ENCODE measurements at regions not wholly inside any gene's neighbourhood (a gene's known extent, or its start where the extent isn't known, plus 50 kb on each side); places are given as distances from the start of the nearest gene placed in this dataset.
"Not testable (repeated sequence)": the region's sequence is repeated elsewhere in the genome, so short reads cannot be mapped to it uniquely, and the experiment has no call there.

DNA sequence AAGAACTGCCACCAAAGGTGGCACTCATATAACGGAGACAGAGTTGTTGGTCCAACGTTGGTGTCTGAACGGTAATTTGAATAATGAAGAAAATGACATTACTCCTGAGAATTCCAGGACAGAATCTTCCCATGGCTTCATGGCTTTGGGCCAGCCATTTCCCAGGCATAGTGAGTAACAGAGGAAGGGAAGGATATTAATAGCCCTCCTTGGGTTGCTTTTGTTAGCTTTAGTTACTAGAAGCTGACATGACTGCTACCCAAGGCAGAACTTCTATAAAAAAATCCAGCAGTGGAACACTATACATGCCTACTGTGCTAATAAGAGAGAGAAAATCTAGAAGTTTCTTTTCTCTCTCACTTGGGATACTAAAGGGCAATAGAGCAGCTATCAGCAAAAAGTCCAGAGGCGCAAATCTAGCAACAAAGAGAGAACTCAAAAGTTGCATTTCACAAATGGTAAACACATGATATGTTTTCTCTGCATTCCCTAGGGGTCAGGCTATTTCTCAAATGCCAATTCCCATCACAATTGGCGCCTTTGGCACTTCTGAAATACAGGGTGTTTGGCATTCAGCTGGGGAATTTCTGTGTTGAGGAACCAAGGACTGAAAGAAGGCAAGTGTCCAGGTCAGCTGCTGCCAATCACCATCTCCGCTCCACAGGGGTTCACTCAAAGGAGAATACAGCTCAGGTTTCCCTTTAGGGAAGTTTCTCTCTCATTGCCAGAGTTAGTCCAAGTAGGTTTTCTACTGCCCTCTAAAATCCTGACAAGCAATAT, 160.8 kb upstream of the KYNU start:
- H3K4me3 ChIP-seq, result no peak overlapping the region
- H3K4me1 ChIP-seq, result no peaks in the 10 kb centered on the region
- 81 to 88% (median 87%) methylated on average over 6 of the region's 6 CpGs for WGBS, 5 donors
- TF ChIP-seq POLR2AphosphoS5 (IDR thresholded peaks at IDR 0.05), result no peak
- no peak for TF ChIP-seq POLR2A (IDR thresholded peaks at IDR 0.05)
- TF ChIP-seq CTCF (IDR thresholded peaks at IDR 0.05 in 8 of 11, conservative IDR thresholded peaks at IDR 0.05 in 3 of 11), result no peak
- DNase-seq, result no peak
- H3K9me3 ChIP-seq, result peaks cover 0 to 5% (median 0%) of the 10 kb centered on the region in 8 donors
- intact Hi-C loops (cut with DNase I; ENCODE audit: low total_unique reads), result no loop called here
- no peak overlapping the region for H3K27ac ChIP-seq
- no peaks in the 10 kb centered on the region for H3K36me3 ChIP-seq
- no peaks in the 10 kb centered on the region for H3K27me3 ChIP-seq (replicated peaks in 1 of 7)

- no peak overlapping the region for H3K27ac ChIP-seq
- H3K36me3 ChIP-seq, result no peaks in the 10 kb centered on the region
- H3K4me3 ChIP-seq, result no peak overlapping the region
- 74 to 86% (median 80%) methylated on average over 2 of the region's 2 CpGs for WGBS, 5 donors
- H3K9me3 ChIP-seq, result peaks cover 0 to 5% (median 0%) of the 10 kb centered on the region in 8 donors
- intact Hi-C loops (cut with DNase I; ENCODE audit: low total_unique reads), result no loop called here
- no peak for TF ChIP-seq POLR2A (IDR thresholded peaks at IDR 0.05)
- no peak for TF ChIP-seq CTCF (IDR thresholded peaks at IDR 0.05 in 8 of 11, conservative IDR thresholded peaks at IDR 0.05 in 3 of 11)
- no peak for TF ChIP-seq POLR2AphosphoS5 (IDR thresholded peaks at IDR 0.05)
- no peaks in the 10 kb centered on the region for H3K27me3 ChIP-seq (replicated peaks in 1 of 7)
- no peak for DNase-seq
- H3K4me1 ChIP-seq, result no peaks in the 10 kb centered on the region
These were observed 162.9 kb upstream of the KYNU start for GRCh38 chr2:142714600-142714999.

DNA sequence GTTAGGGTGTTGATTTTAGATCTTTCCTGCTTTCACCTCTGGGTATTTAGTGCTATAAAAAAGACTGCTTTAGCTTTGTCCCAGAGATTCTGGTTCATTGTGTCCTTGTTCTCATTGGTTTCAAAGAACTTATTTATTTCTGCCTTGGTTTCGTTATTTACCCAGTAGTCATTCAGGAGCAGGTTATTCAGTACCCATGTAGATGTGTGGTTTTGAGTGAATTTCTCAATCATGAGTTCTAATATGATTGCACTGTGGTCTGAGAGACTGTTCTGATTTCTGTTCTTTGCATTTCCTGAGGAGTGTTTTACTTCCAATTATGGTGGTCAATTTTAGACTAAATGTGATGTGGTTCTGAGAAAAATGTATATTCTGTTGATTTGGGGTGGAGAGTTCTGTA, 167.1 kb upstream of the KYNU start:
- H3K4me1 ChIP-seq, result no peaks in the 10 kb centered on the region
- no peak overlapping the region for H3K27ac ChIP-seq
- peaks cover 0 to 5% (median 0%) of the 10 kb centered on the region in 8 donors for H3K9me3 ChIP-seq
- no peak overlapping the region for H3K4me3 ChIP-seq
- intact Hi-C loops (cut with DNase I; ENCODE audit: low total_unique reads), result no loop called here
- WGBS, 5 donors, result 44 to 83% (median 52%) methylated on average over 1 of the region's 1 CpG
- no peaks in the 10 kb centered on the region for H3K36me3 ChIP-seq
- no peak for DNase-seq
- H3K27me3 ChIP-seq (replicated peaks in 1 of 7), result no peaks in the 10 kb centered on the region
- no peak for TF ChIP-seq POLR2A (IDR thresholded peaks at IDR 0.05)
- TF ChIP-seq POLR2AphosphoS5 (IDR thresholded peaks at IDR 0.05), result no peak
- TF ChIP-seq CTCF (IDR thresholded peaks at IDR 0.05 in 8 of 11, conservative IDR thresholded peaks at IDR 0.05 in 3 of 11), result no peak

GRCh38 chr2:142707318-142707717, 170.1 kb upstream of the KYNU start:
- intact Hi-C loops (cut with DNase I; ENCODE audit: low total_unique reads), result no loop called here
- Histone ChIP-seq H3K9me3 (peaks cover 0 to 3% (median 0%) of the 10 kb centered on the region in 8 donors), H3K27ac (no peak overlapping the region), H3K36me3 (no peaks in the 10 kb centered on the region), H3K4me1 (no peaks in the 10 kb centered on the region), H3K4me3 (no peak overlapping the region), H3K27me3 (replicated peaks in 1 of 7) (no peaks in the 10 kb centered on the region)
- no peak for DNase-seq
- no peak for TF ChIP-seq POLR2AphosphoS5 (IDR thresholded peaks at IDR 0.05)
- WGBS, 5 donors, result 92 to 96% (median 95%) methylated on average over 14 of the region's 14 CpGs

GRCh38 chr2:142702397-142702796, 175.1 kb upstream of the KYNU start:
- WGBS, 5 donors, result 93 to 98% (median 95%) methylated on average over 8 to 21 of the region's 24 CpGs
- intact Hi-C loops (cut with DNase I; ENCODE audit: low total_unique reads); H3K27me3 ChIP-seq (replicated peaks in 1 of 7); H3K36me3 ChIP-seq; H3K27ac ChIP-seq; H3K4me1 ChIP-seq; DNase-seq; H3K9me3 ChIP-seq; H3K4me3 ChIP-seq: not testable (repeated sequence)

DNA sequence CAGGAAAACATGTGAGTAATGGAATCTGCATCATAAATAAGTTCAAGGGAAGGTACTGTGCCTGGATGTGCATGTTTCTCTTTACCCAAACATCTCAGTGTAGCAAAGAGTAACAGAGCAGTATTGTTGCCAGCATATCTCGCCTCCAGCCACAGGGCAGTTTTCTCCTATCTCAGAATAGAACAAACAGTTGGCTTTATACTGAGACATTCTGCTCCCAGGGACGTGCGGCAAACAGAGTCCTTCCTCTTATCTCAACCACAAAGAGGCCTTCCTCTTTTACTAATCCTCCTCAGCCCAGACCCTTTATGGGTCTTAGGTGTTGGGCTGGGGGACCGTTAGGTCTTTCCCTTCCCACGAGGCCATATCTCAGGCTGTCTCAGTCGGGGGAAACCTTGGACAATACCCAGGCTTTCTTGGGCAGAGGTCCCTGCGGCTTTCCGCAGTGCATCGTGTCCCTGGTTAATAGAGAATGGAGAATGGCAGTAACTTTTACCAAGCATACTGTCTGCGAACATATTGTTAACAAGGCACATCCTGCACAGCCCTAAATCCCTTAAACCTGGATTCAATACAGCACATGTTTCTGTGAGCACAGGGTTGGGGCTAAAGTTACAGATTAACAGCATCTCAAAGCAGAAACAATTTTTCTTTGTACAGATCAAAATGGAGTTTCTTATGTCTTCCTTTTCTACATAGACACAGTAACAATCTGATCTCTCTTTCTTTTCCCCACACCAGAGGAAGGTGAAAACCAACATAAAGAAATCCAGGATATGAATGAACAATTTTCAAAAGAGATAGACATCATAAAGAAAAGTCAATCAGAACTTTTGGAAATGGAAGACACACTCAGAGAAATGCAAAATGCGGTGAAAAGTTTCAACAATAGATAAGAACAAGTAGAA, 181.9 kb upstream of the KYNU start:
- DNase-seq; H3K27me3 ChIP-seq (replicated peaks in 1 of 7); H3K4me1 ChIP-seq; H3K36me3 ChIP-seq; H3K4me3 ChIP-seq; intact Hi-C loops (cut with DNase I; ENCODE audit: low total_unique reads); H3K27ac ChIP-seq; H3K9me3 ChIP-seq: not testable (repeated sequence)
- 33 to 51% (median 38%) methylated on average over 11 of the region's 11 CpGs for WGBS, 5 donors
